ENCODE measurements at regions not wholly inside any gene's neighbourhood (a gene's known extent, or its start where the extent isn't known, plus 50 kb on each side); places are given as distances from the start of the nearest gene placed in this dataset.

GRCh38 chr6:19479551-19479950 is 357.6 kb upstream of the ID4 start:
- DNase-seq, result no peak

- DNase-seq, result no peak
Measured at GRCh38 chr6:19492636-19493405, 344.3 kb upstream of the ID4 start.

- DNase-seq, result no peak
Measured at GRCh38 chr6:19501737-19502245, 335.4 kb upstream of the ID4 start.

DNA sequence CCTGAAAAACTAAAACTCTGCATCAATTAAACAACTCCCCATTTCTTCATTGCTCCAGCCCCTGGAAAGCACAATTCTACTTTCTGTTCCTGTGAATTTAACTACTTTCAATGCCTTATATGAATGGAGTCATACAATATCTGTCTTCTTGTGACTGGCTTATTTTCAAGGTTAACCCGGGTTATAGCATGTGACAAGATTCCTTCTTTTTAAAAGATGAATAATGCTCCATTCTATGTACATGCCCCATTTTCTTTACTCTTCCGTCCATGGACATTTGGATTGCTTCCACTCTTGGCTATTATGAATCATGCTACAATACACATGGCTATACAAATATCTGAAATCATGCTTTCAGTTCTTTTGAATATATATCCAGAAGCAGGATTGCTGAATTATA is 334.9 kb upstream of the ID4 start:
- DNase-seq, result no peak

GRCh38 chr6:19515939-19516338 is 321.2 kb upstream of the ID4 start:
- no peak for DNase-seq

DNA sequence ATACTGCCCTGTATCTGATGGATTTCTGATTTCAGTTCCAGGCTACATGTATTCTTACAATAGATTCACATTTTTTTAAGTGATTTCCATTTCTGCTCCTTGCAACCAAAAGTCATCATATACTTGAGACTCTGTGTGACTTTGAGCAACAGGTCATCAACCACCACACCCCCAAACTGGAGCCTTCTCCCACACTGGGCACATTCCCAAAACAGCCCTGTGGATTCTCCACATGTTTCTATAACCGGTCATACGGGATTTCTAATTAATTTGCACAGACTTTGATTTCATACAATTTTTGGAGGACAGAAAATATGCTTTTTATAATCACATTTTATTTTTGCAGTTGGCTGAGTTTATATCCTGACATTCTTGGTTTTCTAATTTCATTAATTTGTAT is 317.2 kb upstream of the ID4 start:
- DNase-seq, result no peak

DNA sequence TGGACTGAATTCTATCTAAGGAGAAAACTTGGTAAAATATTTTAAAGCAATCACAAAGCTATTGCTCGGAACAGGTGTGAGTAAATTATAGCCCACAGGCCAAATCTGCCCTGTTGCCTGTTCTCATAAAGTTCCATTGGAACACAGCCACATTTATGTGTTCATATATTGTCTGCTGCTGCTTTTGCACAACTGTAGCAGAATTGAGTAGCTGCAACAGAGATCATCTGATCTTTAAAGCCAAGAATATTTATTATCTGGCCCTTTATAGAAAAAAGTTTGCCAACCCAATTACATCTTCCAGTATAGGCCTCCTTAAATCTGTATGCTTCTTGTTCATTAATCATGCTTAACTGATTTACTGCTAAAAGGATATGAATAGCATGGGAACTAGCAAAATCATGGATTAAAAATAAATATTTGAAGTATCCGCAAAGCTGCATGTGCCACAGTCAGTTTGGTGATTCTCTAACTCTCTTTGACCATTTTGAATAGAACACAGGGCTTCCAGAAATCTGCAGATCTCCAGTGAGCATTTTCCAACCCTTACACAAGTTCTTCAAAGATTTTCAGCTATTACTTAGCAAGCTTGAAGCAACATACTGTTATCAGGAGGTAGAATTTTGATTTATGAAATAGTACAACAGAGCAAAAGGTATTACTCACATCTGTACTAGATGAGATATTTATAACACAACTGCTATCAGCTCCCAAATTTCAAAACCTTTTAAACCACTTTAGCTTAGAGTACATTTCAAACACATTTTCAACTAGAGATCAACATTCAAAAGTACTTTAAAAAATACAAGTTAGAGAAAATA is 312.6 kb upstream of the ID4 start:
- no peak for DNase-seq

DNA sequence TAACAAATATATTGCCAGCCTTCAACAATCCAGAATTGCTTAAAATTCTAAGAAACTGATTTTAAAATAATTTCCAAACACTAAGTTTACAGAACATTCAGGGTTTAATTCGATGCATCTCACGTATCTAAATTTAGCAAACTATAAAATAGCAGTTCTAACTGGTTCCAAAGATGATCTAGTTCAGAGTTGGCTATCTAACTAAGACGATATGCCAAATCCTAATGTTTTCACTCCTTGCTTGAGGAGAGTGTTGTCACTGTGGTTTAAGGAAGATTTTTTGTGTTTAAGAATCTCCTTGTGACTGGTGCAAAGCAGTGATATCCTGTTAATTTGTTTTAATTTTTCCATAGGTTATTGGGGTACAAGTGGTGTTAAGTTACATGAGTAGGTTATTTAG is 311.5 kb upstream of the ID4 start:
- no peak for DNase-seq

DNA sequence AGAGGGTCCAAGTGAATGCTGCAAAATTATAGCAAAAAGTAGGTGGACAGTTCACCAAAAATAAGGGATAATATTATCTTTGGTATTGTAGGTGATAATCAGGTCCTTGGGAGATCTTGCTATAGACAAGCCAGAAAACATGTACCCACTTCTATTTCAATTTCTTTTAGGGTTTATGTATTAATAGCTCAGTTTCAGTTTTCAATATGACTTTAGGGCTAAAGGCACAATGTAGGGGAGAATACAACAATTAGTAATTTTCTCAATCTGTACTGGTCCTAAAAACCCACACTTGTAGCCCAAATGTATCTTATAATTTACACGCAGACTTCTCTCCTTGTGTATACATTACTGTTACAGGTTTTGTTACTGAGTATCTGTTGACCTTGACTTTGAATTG is 307.0 kb upstream of the ID4 start:
- no peak for DNase-seq

- no peak for DNase-seq
Measured at GRCh38 chr6:19535351-19535750, 301.8 kb upstream of the ID4 start.

DNA sequence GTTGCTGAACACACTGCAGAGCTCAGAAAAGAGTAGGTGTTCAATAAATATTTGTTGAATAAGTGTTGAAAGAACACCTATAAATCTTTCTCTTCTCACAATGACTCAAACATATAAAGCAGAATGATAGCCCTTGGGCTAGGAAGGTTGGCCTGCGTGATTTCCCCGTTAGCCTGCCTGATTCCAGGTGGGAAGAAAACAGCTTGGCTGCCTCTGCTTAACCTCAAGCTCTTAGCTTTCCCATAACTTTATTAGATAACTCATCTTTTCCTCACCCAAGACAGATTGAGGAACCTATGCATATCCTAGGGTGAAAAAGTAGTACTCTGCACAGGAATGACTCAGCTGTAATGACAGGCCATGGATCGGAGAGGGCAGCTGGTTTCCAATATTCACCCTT is 300.3 kb upstream of the ID4 start:
- DNase-seq, result no peak

- DNase-seq, result no peak
Measured at GRCh38 chr6:19538096-19538495, 299.1 kb upstream of the ID4 start.

- no peak for DNase-seq
Measured at GRCh38 chr6:19547507-19547906, 289.7 kb upstream of the ID4 start.

GRCh38 chr6:19549109-19549508 is 288.1 kb upstream of the ID4 start:
- no peak for DNase-seq

- no peak for DNase-seq
Measured at GRCh38 chr6:19550380-19550779, 286.8 kb upstream of the ID4 start.

DNA sequence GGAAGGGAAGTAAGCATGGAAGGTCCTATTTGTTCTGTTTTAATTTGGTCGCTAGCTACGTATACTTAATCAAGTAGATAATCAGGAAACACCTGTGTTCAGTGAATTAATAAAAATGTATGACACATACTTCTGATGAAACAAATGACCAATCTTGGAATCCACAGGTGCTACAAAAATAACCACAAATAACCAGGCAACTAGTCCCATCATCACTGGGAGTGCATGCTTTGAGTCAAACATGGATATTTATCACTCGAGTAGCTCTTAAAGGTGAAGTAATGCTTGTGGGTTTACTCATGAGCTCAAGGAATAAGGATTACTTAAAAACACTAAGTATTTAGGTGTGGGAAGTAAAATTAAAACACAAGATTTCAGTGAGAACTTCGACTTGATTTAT is 285.6 kb upstream of the ID4 start:
- no peak for DNase-seq

GRCh38 chr6:19552076-19552475 is 285.1 kb upstream of the ID4 start:
- DNase-seq, result no peak

- no peak for DNase-seq
Measured at GRCh38 chr6:19552588-19552987, 284.6 kb upstream of the ID4 start.

DNA sequence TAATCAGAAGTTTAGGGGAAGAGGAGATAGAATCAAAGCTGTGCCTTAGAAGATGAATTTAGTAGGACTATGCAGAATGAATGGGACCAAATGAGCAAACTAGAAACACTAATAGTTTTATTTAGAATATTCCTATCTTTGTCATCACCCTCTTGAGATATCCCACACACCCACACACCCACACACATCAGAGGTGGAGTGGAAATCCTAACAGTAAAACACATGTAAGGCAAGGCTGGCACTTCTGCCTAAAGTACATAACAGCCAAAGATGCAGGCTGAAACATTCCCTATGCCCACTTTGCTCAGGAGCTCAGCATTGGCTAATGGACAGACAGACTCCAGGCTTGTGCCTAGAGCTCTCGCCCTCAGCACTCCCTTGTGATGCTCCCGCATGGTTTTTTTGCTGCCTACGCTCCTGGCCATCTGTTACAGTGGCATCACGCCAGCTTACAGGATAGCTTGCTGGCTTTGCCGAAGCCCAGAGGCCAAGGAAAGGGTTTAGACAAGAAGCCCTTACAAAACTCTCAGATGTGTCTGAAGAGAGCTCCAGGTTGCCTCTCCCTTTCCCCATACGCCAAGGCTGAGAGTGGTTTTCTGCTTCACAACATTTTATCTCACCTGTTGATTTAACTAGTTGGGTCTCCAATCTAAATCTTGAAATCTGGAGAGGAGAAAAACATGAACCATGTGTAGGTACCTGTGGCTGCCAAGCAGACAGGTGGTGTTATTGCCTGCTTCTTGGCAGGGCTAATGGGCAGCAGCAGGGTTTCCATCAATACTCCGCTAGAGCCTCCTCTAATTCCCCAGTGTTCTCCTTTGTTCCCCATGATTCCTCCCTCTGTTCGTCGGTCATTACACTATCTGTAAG is 282.6 kb upstream of the ID4 start:
- DNase-seq, result no peak

- no peak for DNase-seq
Measured at GRCh38 chr6:19557191-19557590, 280.0 kb upstream of the ID4 start.

GRCh38 chr6:19558201-19558600 is 279.0 kb upstream of the ID4 start:
- DNase-seq, result no peak

GRCh38 chr6:19558934-19559333 is 278.2 kb upstream of the ID4 start:
- no peak for DNase-seq

DNA sequence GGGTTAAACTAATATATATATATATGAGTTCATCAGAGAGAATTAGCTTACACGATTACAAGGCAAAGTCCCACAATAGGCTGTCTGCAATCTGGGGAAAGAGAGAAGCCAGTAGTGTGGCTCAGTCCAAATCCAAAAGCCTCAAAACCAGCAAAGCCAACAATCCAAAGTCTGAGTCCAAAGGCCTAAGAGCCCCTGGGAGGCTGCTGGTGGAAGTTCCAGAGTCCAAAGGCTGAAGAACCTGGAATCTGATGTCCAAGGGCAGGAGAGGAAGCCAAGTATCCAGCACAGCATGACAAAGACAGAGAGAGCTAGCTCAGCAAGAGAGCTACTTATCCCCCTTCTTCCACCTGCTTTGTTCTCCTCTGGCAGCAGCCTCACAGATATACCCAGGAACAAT is 274.7 kb upstream of the ID4 start:
- no peak for DNase-seq

All from activated T-cell treated with anti-CD3 and anti-CD28 coated beads, Interleukin-2, amount 50 U/mL, for 48 hours (primary cell).